HG03354 (cell line): ENCODE measurements at regions not wholly inside any gene's neighbourhood (a gene's known extent, or its start where the extent isn't known, plus 50 kb on each side); places are given as distances from the start of the nearest gene placed in this dataset.

Experiments used
- ATAC-seq: cut with Tn5 transposase; IDR thresholded peaks from one replicate; pipeline ENCODE4 v1.9.1; 2021; ENCODE audit warnings: mild to moderate bottlenecking; ENCODE audit not compliant: unreplicated experiment, poor library complexity, severe bottlenecking

GRCh38 chr6:95768539-95768938 lies 191.2 kb downstream of the MANEA start:
- no peak for ATAC-seq

DNA sequence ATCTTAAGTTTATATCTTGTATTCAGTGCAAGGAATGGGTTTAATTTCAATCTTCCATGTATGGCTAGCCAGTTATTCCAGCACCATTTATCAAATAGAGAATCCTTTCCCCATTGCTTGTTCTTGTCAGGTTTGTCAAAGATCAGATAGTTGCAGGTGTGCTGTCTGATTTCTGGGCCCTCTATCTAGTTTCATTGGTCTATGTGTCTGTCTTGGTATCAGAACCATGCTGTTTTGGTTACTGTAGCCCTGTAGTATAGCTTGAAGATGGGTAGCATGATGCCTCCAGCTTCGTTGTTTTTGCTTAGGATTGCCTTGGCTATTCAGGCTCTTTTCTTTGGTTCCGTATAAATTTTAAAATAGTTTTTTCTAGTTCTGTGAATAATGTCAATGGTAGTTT lies 200.0 kb downstream of the MANEA start:
- ATAC-seq, result no peak

GRCh38 chr6:95780037-95780436 lies 202.7 kb downstream of the MANEA start:
- no peak for ATAC-seq

DNA sequence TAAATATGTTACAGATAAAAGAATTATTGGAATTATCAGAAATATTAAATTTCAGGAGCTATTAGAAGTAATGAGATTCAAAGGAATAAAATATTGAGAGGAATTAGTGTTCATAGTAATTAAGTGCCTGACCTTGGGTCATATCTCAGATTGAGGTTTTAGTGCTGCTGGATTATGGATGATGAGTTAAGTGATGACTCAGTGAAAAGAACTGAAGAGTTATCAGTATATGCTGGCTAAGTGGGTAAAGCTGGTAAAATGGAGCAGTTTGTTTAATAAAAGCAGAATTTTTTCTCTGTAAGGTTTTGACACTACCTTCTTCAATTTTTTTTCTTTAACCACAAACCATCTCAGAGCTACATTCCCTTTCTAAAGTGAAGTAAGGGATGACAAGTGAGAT lies 206.7 kb downstream of the MANEA start:
- no peak for ATAC-seq

GRCh38 chr6:95784869-95785268 lies 207.5 kb downstream of the MANEA start:
- ATAC-seq, result no peak

DNA sequence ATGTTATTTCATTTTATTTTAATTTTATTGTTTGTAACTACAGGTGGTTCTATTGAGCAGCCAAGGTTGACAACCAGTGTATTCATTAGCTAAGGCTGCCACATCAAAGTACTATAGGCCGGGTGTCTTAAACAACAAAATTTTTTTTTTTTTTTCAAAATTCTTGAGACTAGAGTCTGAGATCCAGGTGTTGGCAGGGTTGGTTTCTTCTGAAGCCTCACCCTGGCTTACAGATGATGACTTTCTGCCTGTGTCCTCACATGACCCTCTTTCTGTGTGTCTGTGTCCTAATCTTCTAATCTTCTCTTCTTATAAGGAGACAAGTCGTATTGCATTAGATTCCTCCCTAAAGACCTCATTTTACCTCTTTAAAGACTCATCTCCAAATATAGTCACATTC lies 208.4 kb downstream of the MANEA start:
- no peak for ATAC-seq

DNA sequence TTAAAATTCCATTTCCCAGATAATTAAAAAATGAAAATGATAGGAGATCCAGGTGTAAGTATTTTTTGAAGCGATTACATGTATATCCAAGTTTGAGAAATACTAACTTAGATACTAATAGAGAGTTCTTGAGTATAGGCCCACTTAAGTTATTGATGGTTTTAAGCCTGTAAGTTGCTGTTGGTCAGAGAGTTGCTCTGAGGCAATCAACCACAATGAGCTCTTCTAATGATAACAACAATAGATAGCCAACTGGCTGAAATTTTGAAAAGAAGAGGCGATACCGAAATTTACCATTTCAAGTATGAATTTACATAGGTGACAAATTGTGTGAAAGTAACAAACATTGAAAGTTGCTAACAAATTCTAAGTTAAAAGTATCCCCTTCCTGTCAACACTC lies 209.5 kb downstream of the MANEA start:
- ATAC-seq, result no peak

- no peak for ATAC-seq
These were observed 213.5 kb downstream of the MANEA start for GRCh38 chr6:95790787-95791186.

DNA sequence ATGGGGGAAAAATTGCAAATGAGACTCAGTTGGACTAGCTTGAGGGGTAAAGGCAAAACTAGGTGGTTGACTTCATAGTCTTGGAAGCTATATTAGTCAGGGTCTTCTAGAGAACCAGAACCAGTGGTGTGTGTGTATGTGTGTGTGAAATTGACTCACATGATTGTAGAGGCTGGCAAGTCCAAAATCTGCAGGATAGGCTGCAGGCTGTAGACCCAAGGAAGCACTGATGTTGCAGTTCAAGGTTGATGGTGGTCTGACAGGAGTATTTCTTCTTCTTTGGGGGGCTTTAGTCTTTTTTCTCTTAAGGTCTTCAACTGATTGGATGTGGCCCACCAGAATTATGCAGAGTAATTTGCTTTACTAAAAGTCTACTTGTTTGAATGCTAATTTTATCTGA lies 217.4 kb downstream of the MANEA start:
- ATAC-seq, result no peak

GRCh38 chr6:95795927-95796326 lies 218.6 kb downstream of the MANEA start:
- ATAC-seq, result no peak

DNA sequence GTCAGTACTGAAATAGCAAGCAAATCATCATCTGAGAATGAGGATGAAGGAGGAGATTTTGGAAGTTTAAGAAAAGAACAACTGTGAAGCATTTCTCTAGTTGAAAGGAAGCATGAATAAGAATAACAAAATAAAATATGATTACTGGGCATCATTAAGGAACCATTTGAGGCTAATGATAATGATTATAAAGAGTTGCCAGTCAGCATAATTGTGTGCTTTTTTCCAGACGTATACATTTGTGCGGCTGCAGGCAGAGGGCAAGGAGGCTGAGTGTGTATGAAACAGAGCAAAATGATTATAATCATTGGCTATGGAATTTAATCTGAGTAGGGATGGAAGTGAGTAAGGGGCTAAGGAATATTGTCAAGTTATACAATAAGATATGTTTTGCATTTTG lies 218.7 kb upstream of the FUT9 start:
- no peak for ATAC-seq

- no peak for ATAC-seq
These were observed 212.8 kb upstream of the FUT9 start for GRCh38 chr6:95802978-95803377.

GRCh38 chr6:95803889-95804288 lies 211.9 kb upstream of the FUT9 start:
- no peak for ATAC-seq

GRCh38 chr6:95804847-95805541 lies 210.8 kb upstream of the FUT9 start:
- no peak for ATAC-seq

DNA sequence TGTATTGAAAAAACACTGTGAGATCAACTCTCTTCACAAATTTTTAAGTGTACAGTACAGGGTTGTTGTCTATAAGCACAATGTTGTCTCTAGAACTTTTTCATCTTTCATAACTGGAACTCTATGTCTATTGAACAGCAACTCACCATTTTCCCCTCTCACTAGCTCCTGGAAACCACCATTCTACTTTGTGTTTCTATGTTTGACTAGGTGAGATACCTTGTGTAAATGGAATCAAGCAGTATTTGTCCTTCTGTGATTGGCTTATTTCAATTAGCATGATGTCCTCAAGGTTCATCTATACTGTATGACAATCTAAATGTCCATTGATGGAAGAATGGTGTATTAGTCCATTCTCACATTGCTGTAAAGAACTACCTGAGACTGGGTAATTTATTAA lies 210.1 kb upstream of the FUT9 start:
- ATAC-seq, result no peak

DNA sequence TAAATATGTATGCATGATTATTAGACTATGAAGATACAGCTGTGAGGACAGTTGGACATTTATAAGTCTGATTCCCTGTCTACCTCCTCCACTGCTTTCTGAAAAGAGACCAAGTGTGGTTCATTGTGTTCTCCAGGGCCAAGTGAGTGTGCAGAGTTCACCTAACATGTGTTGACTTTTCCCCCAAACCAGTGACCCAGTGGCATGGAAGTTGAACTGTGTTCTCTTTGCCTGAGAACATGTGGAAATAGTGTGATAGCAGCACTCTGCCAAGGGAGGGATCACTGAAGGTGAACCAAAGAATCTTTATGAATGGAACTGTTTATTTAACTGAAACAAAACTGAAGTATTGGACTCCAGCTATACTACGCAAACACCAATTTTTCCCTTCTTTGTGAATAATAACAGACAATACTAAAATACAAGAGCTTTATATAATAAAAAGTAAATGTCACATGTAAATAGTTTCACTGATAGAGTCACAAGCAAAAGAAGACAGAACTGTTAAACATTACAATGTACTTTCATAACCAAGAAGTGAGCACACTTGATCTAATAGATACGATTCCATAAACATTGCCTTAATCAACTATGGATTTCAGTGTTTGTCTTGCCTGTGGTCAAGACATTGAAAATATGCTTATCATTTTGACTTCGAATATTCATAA lies 200.3 kb upstream of the FUT9 start:
- no peak for ATAC-seq

GRCh38 chr6:95819461-95819860 lies 196.3 kb upstream of the FUT9 start:
- ATAC-seq, result no peak

DNA sequence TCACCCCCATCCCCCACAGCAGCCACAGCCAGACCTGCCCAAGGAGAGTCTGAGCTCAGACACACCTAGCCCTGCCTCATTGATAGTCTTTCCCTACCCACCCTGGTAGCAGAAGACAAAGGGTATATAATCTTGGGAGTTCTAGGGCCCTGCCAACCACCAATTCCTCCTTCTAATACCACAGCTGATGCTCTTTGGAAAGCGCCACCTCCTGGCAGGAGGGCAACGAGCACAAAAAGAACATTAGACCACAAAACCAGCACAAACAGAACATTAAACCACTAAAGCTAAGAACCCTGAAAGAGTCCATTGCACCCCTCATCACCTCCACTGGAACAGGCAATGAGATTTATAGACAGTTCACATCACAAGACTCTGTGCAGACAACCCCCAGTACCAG lies 195.8 kb upstream of the FUT9 start:
- ATAC-seq, result no peak

- ATAC-seq, result no peak
These were observed 184.8 kb upstream of the FUT9 start for GRCh38 chr6:95830859-95831557.

GRCh38 chr6:95837890-95838289 lies 177.9 kb upstream of the FUT9 start:
- ATAC-seq, result no peak

DNA sequence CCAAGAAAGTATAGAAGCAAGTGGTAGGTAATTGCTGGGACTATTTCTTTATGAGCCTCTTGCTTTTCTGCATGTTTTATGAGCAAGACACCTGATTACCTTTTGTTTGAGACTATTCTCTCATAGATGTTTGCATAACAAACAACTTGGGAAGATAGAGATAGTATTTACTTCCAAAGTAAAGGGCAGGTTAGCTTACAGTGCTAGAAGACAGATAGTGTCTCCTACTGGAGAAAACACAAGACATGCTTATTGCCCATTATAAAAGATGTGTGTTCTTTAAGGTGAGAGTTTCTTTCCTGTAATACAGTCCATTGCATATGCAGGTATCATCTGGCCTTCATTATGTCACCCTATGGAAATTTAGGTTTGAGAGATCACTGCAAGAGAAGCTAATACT lies 174.2 kb upstream of the FUT9 start:
- no peak for ATAC-seq
